ENCODE measurements at regions not wholly inside any gene's neighbourhood (a gene's known extent, or its start where the extent isn't known, plus 50 kb on each side); places are given as distances from the start of the nearest gene placed in this dataset.

GRCh38 chr6:11335826-11336225 lies 103.4 kb upstream of the NEDD9 start:
- ATAC-seq (no peak), DNase-seq (ENCODE audit: low spot score) (no peak)
- peaks cover 13% of the 10 kb centered on the region for H3K36me3 Mint-ChIP-seq
- H3K9me3 Mint-ChIP-seq, result peaks cover 6% of the 10 kb centered on the region
- H3K27me3 Mint-ChIP-seq, result no peaks in the 10 kb centered on the region
- peak overlapping the region in 1 of 2 donors; percentile 16 for H3K27ac Mint-ChIP-seq
- no peak overlapping the region for H3K4me3 Mint-ChIP-seq
- peaks cover 42 to 52% of the 10 kb centered on the region in 2 donors for H3K4me1 Mint-ChIP-seq (ENCODE audit: low read depth in 2 of 2)

GRCh38 chr6:11333132-11333849 lies 100.8 kb upstream of the NEDD9 start:
- Mint-ChIP-seq H3K27ac (no peak overlapping the region), H3K4me3 (no peak overlapping the region), H3K9me3 (peaks cover 3% of the 10 kb centered on the region), H3K27me3 (no peaks in the 10 kb centered on the region), H3K36me3 (no peaks in the 10 kb centered on the region), H3K4me1 (ENCODE audit: low read depth in 2 of 2) (peaks cover 38 to 63% of the 10 kb centered on the region in 2 donors)
- DNase-seq (ENCODE audit: low spot score), result no peak
- ATAC-seq, result no peak

DNA sequence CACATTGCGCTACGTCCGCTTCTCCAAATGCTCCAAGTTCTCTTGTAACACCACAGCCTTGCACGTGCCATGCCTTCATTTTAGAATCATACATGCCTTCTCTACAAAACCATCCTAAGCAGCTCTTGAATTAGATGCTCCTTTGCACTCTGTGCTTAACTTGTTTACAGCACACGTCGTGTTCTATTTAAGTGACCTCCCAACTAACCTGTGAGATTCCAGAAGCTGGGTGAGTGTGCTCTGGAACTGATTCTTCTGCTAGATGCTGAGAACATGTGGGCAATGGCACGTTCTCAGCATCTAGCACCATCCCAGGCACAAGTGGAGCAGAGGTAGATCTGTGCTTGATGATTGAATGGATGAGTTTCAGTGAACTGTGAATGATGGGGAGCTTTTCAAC lies 100.0 kb upstream of the NEDD9 start:
- Mint-ChIP-seq H3K4me3 (no peak overlapping the region), H3K27me3 (no peaks in the 10 kb centered on the region), H3K36me3 (peaks cover 5% of the 10 kb centered on the region), H3K27ac (no peak overlapping the region), H3K9me3 (peaks cover 3% of the 10 kb centered on the region), H3K4me1 (ENCODE audit: low read depth in 2 of 2) (peaks cover 44 to 63% of the 10 kb centered on the region in 2 donors)
- ATAC-seq (no peak), DNase-seq (ENCODE audit: low spot score) (no peak)

DNA sequence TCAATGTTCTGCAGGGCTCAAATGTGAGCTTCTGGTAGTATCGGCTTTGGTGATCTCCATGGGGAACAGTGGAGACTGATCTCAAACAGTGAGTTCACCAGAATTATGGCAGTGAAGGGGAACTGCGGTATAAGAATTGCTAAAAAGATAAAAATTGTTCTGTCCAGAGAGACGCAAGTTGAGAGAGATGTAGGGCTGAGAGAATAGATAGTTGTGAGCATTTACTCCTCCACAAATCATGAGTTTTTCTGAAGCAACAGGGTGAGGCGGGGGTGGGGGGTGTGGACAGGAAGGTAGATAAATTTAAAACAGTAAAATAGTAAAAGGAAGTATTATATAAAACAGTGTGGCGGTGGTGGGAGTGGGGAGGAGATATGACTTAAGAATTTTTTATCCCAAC lies 98.6 kb upstream of the NEDD9 start:
- H3K4me1 Mint-ChIP-seq (ENCODE audit: low read depth in 2 of 2), result peaks cover 51 to 69% of the 10 kb centered on the region in 2 donors
- peaks cover 3% of the 10 kb centered on the region for H3K9me3 Mint-ChIP-seq
- ATAC-seq (no peak), DNase-seq (ENCODE audit: low spot score) (no peak)
- H3K4me3 Mint-ChIP-seq, result peak overlapping the region; percentile 40
- H3K27ac Mint-ChIP-seq, result peak overlapping the region; percentile 72 to 79
- H3K27me3 Mint-ChIP-seq, result no peaks in the 10 kb centered on the region
- H3K36me3 Mint-ChIP-seq, result peaks cover 6% of the 10 kb centered on the region

- peak overlapping the region; percentile 72 to 79 for H3K27ac Mint-ChIP-seq
- peaks cover 3% of the 10 kb centered on the region for H3K9me3 Mint-ChIP-seq
- H3K36me3 Mint-ChIP-seq, result peaks cover 6% of the 10 kb centered on the region
- DNase-seq (ENCODE audit: low spot score), result no peak
- peaks cover 46 to 66% of the 10 kb centered on the region in 2 donors for H3K4me1 Mint-ChIP-seq (ENCODE audit: low read depth in 2 of 2)
- H3K27me3 Mint-ChIP-seq, result no peaks in the 10 kb centered on the region
- ATAC-seq, result no peak
- H3K4me3 Mint-ChIP-seq, result peak overlapping the region; percentile 40
Observed at GRCh38 chr6:11330413-11330760, 97.9 kb upstream of the NEDD9 start.

GRCh38 chr6:11329726-11330412 lies 97.4 kb upstream of the NEDD9 start:
- Mint-ChIP-seq H3K4me1 (ENCODE audit: low read depth in 2 of 2) (peaks cover 50 to 68% of the 10 kb centered on the region in 2 donors), H3K27ac (peak overlapping the region; percentile 72 to 79), H3K4me3 (peak overlapping the region; percentile 40), H3K9me3 (peaks cover 3% of the 10 kb centered on the region), H3K27me3 (no peaks in the 10 kb centered on the region), H3K36me3 (peaks cover 6% of the 10 kb centered on the region)
- ATAC-seq (peak in 1 of 2 donors; percentile 20), DNase-seq (ENCODE audit: low spot score) (no peak)

- Mint-ChIP-seq H3K36me3 (peaks cover 12% of the 10 kb centered on the region), H3K27ac (peak overlapping the region in 1 of 2 donors; percentile 79), H3K4me3 (no peak overlapping the region), H3K4me1 (ENCODE audit: low read depth in 2 of 2) (peaks cover 55 to 74% of the 10 kb centered on the region in 2 donors), H3K27me3 (no peaks in the 10 kb centered on the region), H3K9me3 (peaks cover 3% of the 10 kb centered on the region)
- no peak for DNase-seq (ENCODE audit: low spot score)
- no peak for ATAC-seq
Observed at GRCh38 chr6:11328613-11329247, 96.3 kb upstream of the NEDD9 start.

GRCh38 chr6:11327961-11328360 lies 95.5 kb upstream of the NEDD9 start:
- H3K27ac Mint-ChIP-seq, result peak overlapping the region in 1 of 2 donors; percentile 25

DNA sequence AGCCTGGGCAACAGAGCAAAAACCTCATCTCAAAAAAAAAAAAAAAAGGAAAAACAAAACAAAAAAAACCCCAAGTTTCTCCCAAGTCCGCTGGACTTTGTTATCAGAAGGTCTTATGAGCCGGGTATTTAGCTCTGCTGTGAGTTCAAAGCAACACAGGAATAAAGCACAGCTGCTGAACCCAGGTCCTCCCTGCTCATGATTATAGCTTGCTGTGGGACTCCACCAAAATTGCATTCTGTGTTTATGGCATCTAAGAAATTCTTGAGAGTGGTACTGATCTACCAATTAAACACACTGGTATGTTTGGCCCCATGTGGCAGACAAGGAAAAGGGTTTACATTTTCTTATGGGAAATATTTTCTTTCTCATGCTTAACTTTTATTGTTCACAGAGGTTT lies 93.6 kb upstream of the NEDD9 start:
- Mint-ChIP-seq H3K27me3 (no peaks in the 10 kb centered on the region), H3K27ac (peak overlapping the region in 1 of 2 donors; percentile 53), H3K36me3 (peaks cover 12% of the 10 kb centered on the region), H3K4me1 (ENCODE audit: low read depth in 2 of 2) (peaks cover 61 to 67% of the 10 kb centered on the region in 2 donors), H3K9me3 (no peaks in the 10 kb centered on the region), H3K4me3 (no peak overlapping the region)
- ATAC-seq, result no peak
- DNase-seq (ENCODE audit: low spot score), result no peak

More at GRCh38 chr6:11327961-11328360, 95.5 kb upstream of the NEDD9 start:
- Mint-ChIP-seq H3K27me3 (no peaks in the 10 kb centered on the region), H3K9me3 (peaks cover 3% of the 10 kb centered on the region), H3K4me3 (no peak overlapping the region), H3K4me1 (ENCODE audit: low read depth in 2 of 2) (peaks cover 62 to 73% of the 10 kb centered on the region in 2 donors), H3K36me3 (peaks cover 12% of the 10 kb centered on the region)
- ATAC-seq, result no peak
- no peak for DNase-seq (ENCODE audit: low spot score)

- DNase-seq (ENCODE audit: low spot score) (no peak), ATAC-seq (peak; percentile 83 to 88)
- H3K27ac Mint-ChIP-seq, result peak overlapping the region; percentile 83
- H3K27me3 Mint-ChIP-seq, result no peaks in the 10 kb centered on the region
- peak overlapping the region; percentile 70 for H3K4me3 Mint-ChIP-seq
- H3K9me3 Mint-ChIP-seq, result peaks cover under 1% of the 10 kb centered on the region
- H3K4me1 Mint-ChIP-seq (ENCODE audit: low read depth in 2 of 2), result peaks cover 63 to 64% of the 10 kb centered on the region in 2 donors
- H3K36me3 Mint-ChIP-seq, result peaks cover 15% of the 10 kb centered on the region
Observed at GRCh38 chr6:11324453-11325015, 92.1 kb upstream of the NEDD9 start.

GRCh38 chr6:11323666-11324452 lies 91.4 kb upstream of the NEDD9 start:
- peaks cover 19% of the 10 kb centered on the region for H3K36me3 Mint-ChIP-seq
- peak overlapping the region; percentile 83 for H3K27ac Mint-ChIP-seq
- no peaks in the 10 kb centered on the region for H3K27me3 Mint-ChIP-seq
- H3K9me3 Mint-ChIP-seq, result peaks cover 4% of the 10 kb centered on the region
- H3K4me3 Mint-ChIP-seq, result peak overlapping the region; percentile 70
- ATAC-seq, result peak; percentile 72 to 73
- no peak for DNase-seq (ENCODE audit: low spot score)
- peaks cover 61 to 70% of the 10 kb centered on the region in 2 donors for H3K4me1 Mint-ChIP-seq (ENCODE audit: low read depth in 2 of 2)

- Mint-ChIP-seq H3K27me3 (no peaks in the 10 kb centered on the region), H3K9me3 (peaks cover 4% of the 10 kb centered on the region), H3K27ac (peak overlapping the region in 1 of 2 donors; percentile 15), H3K4me3 (no peak overlapping the region), H3K36me3 (peaks cover 17% of the 10 kb centered on the region), H3K4me1 (ENCODE audit: low read depth in 2 of 2) (peaks cover 59 to 76% of the 10 kb centered on the region in 2 donors)
- ATAC-seq (no peak), DNase-seq (ENCODE audit: low spot score) (no peak)
Observed at GRCh38 chr6:11322252-11322885, 89.9 kb upstream of the NEDD9 start.
